Mesodermal cell (in vitro differentiated cells): ENCODE measurements at regions not wholly inside any gene's neighbourhood (a gene's known extent, or its start where the extent isn't known, plus 50 kb on each side); places are given as distances from the start of the nearest gene placed in this dataset.

ENCODE experiments used
- H3K27ac ChIP-seq: 2 replicates; pipeline ENCODE4 v1.7.0; 2013; ENCODE audit warnings: mild to moderate bottlenecking, low read depth, low read length, moderate library complexity; ENCODE audit not compliant: severe bottlenecking
- H3K36me3 ChIP-seq: 2 replicates; pipeline ENCODE4 v1.7.1; 2013; ENCODE audit warnings: mild to moderate bottlenecking, low read length, moderate library complexity; ENCODE audit not compliant: control insufficient read depth, insufficient read depth
- H3K4me1 ChIP-seq: one replicate; pipeline ENCODE4 v1.7.1; 2013; ENCODE audit warnings: mild to moderate bottlenecking, low read length; ENCODE audit not compliant: insufficient read depth, control insufficient read depth, poor library complexity, severe bottlenecking
- H3K4me3 ChIP-seq: 2 replicates; pipeline ENCODE4 v1.7.0; 2013; ENCODE audit warnings: low read length, control low read depth, mild to moderate bottlenecking; ENCODE audit not compliant: insufficient read depth, poor library complexity, severe bottlenecking; ENCODE audit errors: extremely low read depth
- H3K9me3 ChIP-seq: 2 replicates; pipeline ENCODE4 v1.7.1; 2013; ENCODE audit warnings: mild to moderate bottlenecking, low read length, moderate library complexity; ENCODE audit not compliant: control insufficient read depth
- WGBS, 2 experiments: methylation state at CpG; one replicate each; pipeline ENCODE4 v1.1.5; 2013; ENCODE audit warnings: missing lambda C conversion rate in 2 of 2; ENCODE audit not compliant: insufficient coverage in 2 of 2; 5-methylcytosine and 5-hydroxymethylcytosine counted together

DNA sequence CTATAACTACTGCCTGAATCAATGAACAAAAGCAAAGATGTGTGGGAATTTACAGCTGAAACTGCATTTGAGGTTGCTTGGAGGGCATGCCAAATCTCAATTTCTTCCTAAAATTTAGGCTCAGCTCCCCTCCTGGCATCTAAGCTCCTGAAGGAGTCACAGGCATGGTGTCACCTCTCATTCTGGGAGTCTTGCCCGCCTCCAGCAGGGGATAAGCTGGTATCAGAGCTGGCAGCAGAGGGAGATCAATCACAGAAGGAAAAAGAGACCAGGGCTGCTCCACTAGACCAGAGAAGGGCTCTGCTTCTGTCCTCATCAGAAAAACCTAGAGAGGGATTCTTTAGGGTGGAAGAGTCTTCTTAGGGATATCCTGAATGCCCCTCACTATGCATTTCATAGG, 150.4 kb upstream of the SLC6A11 start:
- WGBS, 2 experiments, result 82% methylated on average over 1 of the region's 1 CpG; no CpG with 5 or more reads in 1 of the 2 experiments
- Histone ChIP-seq H3K27ac (no peak overlapping the region), H3K4me3 (no peak overlapping the region), H3K36me3 (no peaks in the 10 kb centered on the region), H3K4me1 (no peaks in the 10 kb centered on the region), H3K9me3 (no peaks in the 10 kb centered on the region)

DNA sequence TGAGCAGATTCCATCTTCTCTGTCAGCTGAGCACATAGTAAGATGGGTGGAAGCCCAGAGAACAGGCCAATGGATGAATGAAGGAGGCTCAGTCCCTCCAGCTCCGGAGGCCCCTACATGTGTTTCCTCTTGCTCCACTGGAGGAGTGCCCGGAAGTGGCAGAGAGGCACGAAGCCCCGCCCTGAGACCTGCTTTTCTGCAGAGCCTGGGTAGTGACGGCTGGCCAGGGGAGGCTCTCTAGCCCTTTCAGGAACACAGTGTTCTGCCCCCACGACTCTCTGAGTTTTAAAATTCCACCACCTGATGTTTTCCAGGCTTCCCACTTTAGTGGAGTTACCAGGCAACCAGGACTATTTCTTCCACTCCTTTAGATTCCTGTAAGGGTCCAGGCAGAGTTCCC, 149.4 kb upstream of the SLC6A11 start:
- Histone ChIP-seq H3K27ac (no peak overlapping the region), H3K4me3 (no peak overlapping the region), H3K36me3 (no peaks in the 10 kb centered on the region), H3K4me1 (no peaks in the 10 kb centered on the region), H3K9me3 (no peaks in the 10 kb centered on the region)
- WGBS, 2 experiments, result 75 to 78% methylated on average over 5 to 6 of the region's 6 CpGs

DNA sequence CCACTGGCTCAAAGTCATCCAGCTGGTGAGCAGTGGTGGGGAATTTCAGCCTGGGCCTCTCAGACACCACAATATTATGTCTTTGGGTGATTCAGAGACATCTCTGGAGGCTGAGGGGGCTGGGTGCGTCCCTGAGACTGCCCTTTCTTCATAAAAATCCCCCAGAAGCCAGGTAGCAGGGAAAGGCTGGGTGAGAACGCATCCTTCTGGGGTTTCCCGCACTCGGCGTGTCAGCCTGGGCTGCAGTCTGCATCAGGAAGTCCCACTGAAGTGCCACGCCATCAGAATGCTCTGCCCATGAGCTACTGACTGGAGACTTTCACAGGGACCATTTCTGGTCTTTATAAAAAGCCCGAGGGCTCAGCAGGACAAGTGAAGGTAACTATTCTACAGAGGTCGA, 148.8 kb upstream of the SLC6A11 start:
- Histone ChIP-seq H3K36me3 (no peaks in the 10 kb centered on the region), H3K9me3 (no peaks in the 10 kb centered on the region), H3K4me1 (no peaks in the 10 kb centered on the region), H3K4me3 (no peak overlapping the region), H3K27ac (no peak overlapping the region)
- 89% methylated on average over 5 to 6 of the region's 8 CpGs for WGBS, 2 experiments

GRCh38 chr3:10667901-10668476, 148.0 kb upstream of the SLC6A11 start:
- 82 to 83% methylated on average over 13 to 14 of the region's 14 CpGs for WGBS, 2 experiments
- no peak overlapping the region for H3K27ac ChIP-seq
- no peaks in the 10 kb centered on the region for H3K36me3 ChIP-seq
- no peaks in the 10 kb centered on the region for H3K4me1 ChIP-seq
- H3K4me3 ChIP-seq, result no peak overlapping the region
- H3K9me3 ChIP-seq, result no peaks in the 10 kb centered on the region

DNA sequence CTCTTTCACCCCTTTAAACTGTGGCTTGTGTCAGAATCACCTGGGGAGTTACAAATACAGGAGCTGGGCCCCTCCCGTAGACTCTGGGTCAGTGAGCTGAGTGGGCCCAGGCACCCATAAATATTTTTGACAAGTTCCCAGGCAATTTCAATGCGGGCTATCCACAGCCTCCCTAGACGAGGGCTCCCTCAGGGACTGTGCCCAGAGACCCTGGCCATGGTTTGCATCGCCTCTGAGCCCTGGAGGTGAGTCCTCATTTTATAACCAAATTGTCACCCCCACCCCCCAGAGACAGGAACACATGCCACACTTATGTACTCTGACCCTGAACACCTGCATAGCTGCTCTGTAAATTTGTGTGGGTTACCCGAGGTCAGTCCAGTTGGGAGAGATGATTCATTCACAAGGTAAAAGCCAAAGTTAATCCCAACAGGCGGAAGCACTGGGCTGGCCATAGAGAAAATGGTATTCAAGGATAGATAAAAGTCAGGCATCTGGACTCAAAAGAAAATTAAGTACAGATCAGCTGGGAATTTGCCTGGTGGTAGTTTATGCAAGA, 146.5 kb upstream of the SLC6A11 start:
- H3K4me3 ChIP-seq, result no peak overlapping the region

DNA sequence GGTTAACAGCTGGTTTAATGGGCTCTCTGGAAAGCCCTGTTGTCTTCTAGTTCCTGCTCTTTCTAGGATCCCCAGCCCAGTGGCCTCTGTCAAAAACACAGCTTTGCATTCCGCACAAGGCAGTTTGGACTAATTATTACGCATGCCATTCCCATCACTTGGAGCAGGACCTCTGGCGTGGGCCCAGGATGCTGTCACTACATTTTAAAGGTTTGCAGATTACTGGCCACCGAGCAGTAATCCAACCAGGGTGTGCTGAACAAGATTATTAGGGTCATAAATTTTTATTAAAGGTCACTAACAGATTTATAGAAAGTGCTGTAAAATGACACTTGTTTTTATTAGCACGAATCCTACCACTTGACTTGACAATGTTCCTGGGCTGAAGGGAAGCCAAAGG, 143.6 kb upstream of the SLC6A11 start:
- no peaks in the 10 kb centered on the region for H3K9me3 ChIP-seq
- no peak overlapping the region for H3K27ac ChIP-seq
- no peak overlapping the region for H3K4me3 ChIP-seq
- no peaks in the 10 kb centered on the region for H3K4me1 ChIP-seq
- WGBS, 2 experiments, result 83 to 95% methylated on average over 4 to 5 of the region's 5 CpGs
- no peaks in the 10 kb centered on the region for H3K36me3 ChIP-seq

More for the DNA sequence above, 146.5 kb upstream of the SLC6A11 start:
- H3K36me3 ChIP-seq, result no peaks in the 10 kb centered on the region
- H3K4me1 ChIP-seq, result no peaks in the 10 kb centered on the region
- 80 to 81% methylated on average over 4 to 5 of the region's 6 CpGs for WGBS, 2 experiments
- H3K27ac ChIP-seq, result no peak overlapping the region
- H3K9me3 ChIP-seq, result no peaks in the 10 kb centered on the region

- Histone ChIP-seq H3K4me3 (no peak overlapping the region), H3K36me3 (no peaks in the 10 kb centered on the region), H3K4me1 (no peaks in the 10 kb centered on the region), H3K9me3 (no peaks in the 10 kb centered on the region), H3K27ac (no peak overlapping the region)
- 59 to 68% methylated on average over 2 of the region's 3 CpGs for WGBS, 2 experiments
Measured at GRCh38 chr3:10674578-10674977, 141.4 kb upstream of the SLC6A11 start.

DNA sequence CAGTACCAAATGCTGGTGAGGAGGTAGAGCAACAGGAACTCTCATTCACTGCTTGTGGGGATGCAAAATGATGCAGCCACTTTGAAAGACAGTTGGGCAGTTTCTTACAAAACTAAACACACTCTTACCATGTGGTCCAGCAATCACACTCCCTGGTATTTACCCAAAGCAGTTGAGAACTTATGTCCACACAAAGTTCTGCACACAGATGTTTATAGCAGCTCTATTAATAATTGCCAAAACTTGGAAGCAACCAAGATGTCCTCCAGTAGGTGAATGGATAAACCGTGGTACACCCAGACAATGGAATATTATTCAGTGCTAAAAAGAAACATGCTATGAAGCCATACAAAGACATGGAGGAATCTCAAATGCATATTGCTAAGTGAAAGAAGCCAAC, 139.1 kb upstream of the SLC6A11 start:
- no peaks in the 10 kb centered on the region for H3K4me1 ChIP-seq
- no CpG with 5 or more reads among the region's 1 CpG for WGBS, 2 experiments
- no peaks in the 10 kb centered on the region for H3K9me3 ChIP-seq
- no peaks in the 10 kb centered on the region for H3K36me3 ChIP-seq
- no peak overlapping the region for H3K27ac ChIP-seq
- no peak overlapping the region for H3K4me3 ChIP-seq

GRCh38 chr3:10678796-10679376, 137.1 kb upstream of the SLC6A11 start:
- H3K9me3 ChIP-seq, result no peaks in the 10 kb centered on the region
- H3K4me1 ChIP-seq, result no peaks in the 10 kb centered on the region
- no peak overlapping the region for H3K27ac ChIP-seq
- H3K36me3 ChIP-seq, result no peaks in the 10 kb centered on the region
- H3K4me3 ChIP-seq, result no peak overlapping the region
- 64 to 83% methylated on average over 1 to 2 of the region's 2 CpGs for WGBS, 2 experiments

- Histone ChIP-seq H3K36me3 (no peaks in the 10 kb centered on the region), H3K27ac (no peak overlapping the region), H3K4me3 (no peak overlapping the region), H3K4me1 (no peaks in the 10 kb centered on the region), H3K9me3 (no peaks in the 10 kb centered on the region)
- WGBS, 2 experiments, result 83 to 97% methylated on average over 5 to 6 of the region's 7 CpGs
Measured at GRCh38 chr3:10680796-10681195, 135.2 kb upstream of the SLC6A11 start.

DNA sequence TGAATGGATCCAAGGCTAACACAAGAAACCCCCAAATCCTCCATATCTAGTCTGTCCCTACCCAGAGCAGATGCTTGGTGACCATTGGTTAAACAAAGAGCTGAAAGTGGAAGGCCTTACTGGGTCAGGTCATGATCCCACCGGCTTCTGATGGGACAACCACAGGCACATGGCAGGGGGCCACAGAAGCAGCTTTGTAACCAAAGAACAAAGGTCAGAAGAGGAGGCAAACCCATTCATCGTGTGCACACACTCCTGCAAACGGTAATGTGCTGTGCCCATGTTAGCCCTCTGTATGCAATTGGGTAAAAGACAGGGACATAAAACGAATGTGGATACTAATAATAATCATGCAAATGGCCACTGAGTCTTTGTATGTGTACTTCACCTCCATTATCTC, 133.3 kb upstream of the SLC6A11 start:
- WGBS, 2 experiments, result 51 to 56% methylated on average over 2 of the region's 4 CpGs
- no peaks in the 10 kb centered on the region for H3K9me3 ChIP-seq
- no peaks in the 10 kb centered on the region for H3K36me3 ChIP-seq
- H3K4me1 ChIP-seq, result no peaks in the 10 kb centered on the region
- H3K4me3 ChIP-seq, result no peak overlapping the region
- no peak overlapping the region for H3K27ac ChIP-seq
